MM.1S (cell line): ENCODE measurements at regions not wholly inside any gene's neighbourhood (a gene's known extent, or its start where the extent isn't known, plus 50 kb on each side); places are given as distances from the start of the nearest gene placed in this dataset.

Experiments
- DNase-seq: peaks from one replicate; pipeline ENCODE4 v3.0.0-alpha.2; 2015
- H2AFZ ChIP-seq: fragments of 300-600 bp; sonication (generic); 2 replicates; pipeline ENCODE4 v1.6.0; 2016; ENCODE audit warnings: antibody characterized with exemption, low read length
- H3F3A ChIP-seq: fragments of 300-600 bp; sonication (generic); 2 replicates; pipeline ENCODE4 v1.6.1; 2016; ENCODE audit warnings: mild to moderate bottlenecking, antibody characterized with exemption, low read length, moderate library complexity, mixed read lengths; ENCODE audit not compliant: insufficient read depth
- H3K27ac ChIP-seq: fragments of 300-600 bp; sonication (generic); 2 replicates; pipeline ENCODE4 v1.5.1; 2016; ENCODE audit warnings: mild to moderate bottlenecking, low read length
- H3K27me3 ChIP-seq: fragments of 300-600 bp; sonication (generic); replicated peaks from 2 replicates; pipeline ENCODE4 v1.6.0; 2016; ENCODE audit warnings: low read length; ENCODE audit not compliant: insufficient read depth
- H3K36me3 ChIP-seq: fragments of 300-600 bp; sonication (generic); replicated peaks from 2 replicates; pipeline ENCODE4 v1.6.1; 2016; ENCODE audit warnings: mild to moderate bottlenecking, low read length, mixed read lengths; ENCODE audit not compliant: insufficient read depth
- H3K4me1 ChIP-seq: fragments of 300-600 bp; sonication (generic); 2 replicates; pipeline ENCODE4 v1.6.1; 2016; ENCODE audit warnings: low read length, mixed read lengths
- H3K4me2 ChIP-seq: fragments of 300-600 bp; sonication (generic); 2 replicates; pipeline ENCODE4 v1.6.0; 2016; ENCODE audit warnings: low read depth, low read length
- H3K4me3 ChIP-seq: fragments of 300-600 bp; sonication (generic); 2 replicates; pipeline ENCODE4 v1.5.1; 2016; ENCODE audit warnings: low read length, mixed read lengths
- H3K79me2 ChIP-seq: fragments of 300-600 bp; sonication (generic); 2 replicates; pipeline ENCODE4 v1.6.1; 2016; ENCODE audit warnings: mixed run types, low read length, mixed read lengths
- H3K9ac ChIP-seq: fragments of 300-600 bp; sonication (generic); 2 replicates; pipeline ENCODE4 v1.6.1; 2016; ENCODE audit warnings: low read length, mixed read lengths
- H3K9me2 ChIP-seq: fragments of 300-600 bp; sonication (generic); replicated peaks from 2 replicates; pipeline ENCODE4 v1.6.1; 2016; ENCODE audit warnings: mild to moderate bottlenecking, low read length, mixed read lengths; ENCODE audit not compliant: insufficient read depth
- H3K9me3 ChIP-seq: fragments of 300-600 bp; sonication (generic); replicated peaks from 2 replicates; pipeline ENCODE4 v1.6.1; 2016; ENCODE audit warnings: mild to moderate bottlenecking, low read length, mixed read lengths; ENCODE audit not compliant: insufficient read depth
- H4K20me1 ChIP-seq: fragments of 300-600 bp; sonication (generic); 2 replicates; pipeline ENCODE4 v1.6.1; 2016; ENCODE audit warnings: mild to moderate bottlenecking, low read length, moderate library complexity, mixed read lengths; ENCODE audit not compliant: insufficient read depth
- CTCF ChIP-seq: fragments of 300-600 bp; sonication (generic); IDR thresholded peaks from 2 replicates; pipeline ENCODE4 v1.5.1; 2016; ENCODE audit warnings: antibody characterized with exemption, low read length, mixed read lengths
- EZH2 ChIP-seq: fragments of 300-600 bp; sonication (generic); optimal IDR thresholded peaks from 2 replicates; pipeline ENCODE3; 2017; ENCODE audit warnings: low read depth, mild to moderate bottlenecking, antibody characterized with exemption, low read length, mixed read lengths
- EZH2phosphoT487 ChIP-seq: fragments of 300-600 bp; sonication (generic); IDR thresholded peaks from 2 replicates; pipeline ENCODE4 v1.6.1; 2018; ENCODE audit warnings: antibody characterized with exemption, low read length

- no peaks in the 10 kb centered on the region for H4K20me1 ChIP-seq
- no peak overlapping the region for H3K27ac ChIP-seq
- no peak overlapping the region for H2AFZ ChIP-seq
- no peaks in the 10 kb centered on the region for H3K9me2 ChIP-seq
- no peaks in the 10 kb centered on the region for H3K36me3 ChIP-seq
- no peaks in the 10 kb centered on the region for H3K4me1 ChIP-seq
- no peaks in the 10 kb centered on the region for H3K27me3 ChIP-seq
- no peaks in the 10 kb centered on the region for H3K9me3 ChIP-seq
- no peak overlapping the region for H3K9ac ChIP-seq
- TF ChIP-seq CTCF (no peak), EZH2 (no peak), EZH2phosphoT487 (no peak)
- no peak for DNase-seq
- H3K4me3 ChIP-seq = no peak overlapping the region
- no peak overlapping the region for H3K4me2 ChIP-seq
- H3K79me2 ChIP-seq = no peaks in the 10 kb centered on the region
- H3F3A ChIP-seq = no peaks in the 10 kb centered on the region
Observed at GRCh38 chr10:52659085-52659484, 113.5 kb downstream of the MBL2 start.

GRCh38 chr10:52662256-52662655 lies 110.3 kb downstream of the MBL2 start:
- Histone ChIP-seq H3K4me3 (no peak overlapping the region), H3K9me3 (no peaks in the 10 kb centered on the region), H3K79me2 (no peaks in the 10 kb centered on the region), H3K27ac (no peak overlapping the region), H3K9me2 (no peaks in the 10 kb centered on the region), H3K4me1 (no peaks in the 10 kb centered on the region), H3K27me3 (no peaks in the 10 kb centered on the region), H3K36me3 (no peaks in the 10 kb centered on the region), H3K9ac (no peak overlapping the region), H4K20me1 (no peaks in the 10 kb centered on the region), H3F3A (no peaks in the 10 kb centered on the region), H3K4me2 (no peak overlapping the region), H2AFZ (no peak overlapping the region)
- TF ChIP-seq EZH2phosphoT487 = no peak
- TF ChIP-seq CTCF = no peak
- no peak for TF ChIP-seq EZH2
- no peak for DNase-seq

GRCh38 chr10:52663161-52663560 lies 109.4 kb downstream of the MBL2 start:
- Histone ChIP-seq H3K9ac (no peak overlapping the region), H3K4me2 (no peak overlapping the region), H3K9me2 (no peaks in the 10 kb centered on the region), H3F3A (no peaks in the 10 kb centered on the region), H3K9me3 (no peaks in the 10 kb centered on the region), H3K27me3 (no peaks in the 10 kb centered on the region), H3K27ac (no peak overlapping the region), H3K36me3 (no peaks in the 10 kb centered on the region), H4K20me1 (no peaks in the 10 kb centered on the region), H3K4me3 (no peak overlapping the region), H3K4me1 (no peaks in the 10 kb centered on the region), H2AFZ (no peak overlapping the region), H3K79me2 (no peaks in the 10 kb centered on the region)
- DNase-seq = no peak
- TF ChIP-seq EZH2 = no peak
- TF ChIP-seq CTCF = no peak
- no peak for TF ChIP-seq EZH2phosphoT487
